GM12878 (cell line): ENCODE measurements at regions not wholly inside any gene's neighbourhood (a gene's known extent, or its start where the extent isn't known, plus 50 kb on each side); places are given as distances from the start of the nearest gene placed in this dataset.

Experiments used
- ATAC-seq: fragments of 200-7000 bp; cut with Tn5 transposase; 3 replicates; pipeline ENCODE4 v1.9.1; 2020; ENCODE audit warnings: mild to moderate bottlenecking, moderate library complexity
- BruUV-seq: library from RNA; stranded (reverse); fragments of 400-500 nt; replicated peaks from 2 replicates; lab custom pipeline; 2021; lab: Mats Ljungman, UMichigan
- CTCF ChIA-PET: fragments of 300-600 bp; sonication (Branson Sonifier 250); formaldehyde crosslinking; extraction: SDS; loops from one replicate; lab custom pipeline; 2021; ENCODE audit warnings: inconsistent platforms; lab: Yijun Ruan, JAX
- POLR2A ChIA-PET: fragments of 350-600 bp; formaldehyde crosslinking; extraction: SDS; loops from one replicate; lab custom pipeline; 2021; ENCODE audit warnings: inconsistent platforms; lab: Charles Lee
- RAD21 ChIA-PET: fragments of 300-600 bp; sonication (Branson Sonifier 250); formaldehyde crosslinking; loops from one replicate; lab custom pipeline; 2023; ENCODE audit warnings: antibody characterized with exemption; ENCODE audit not compliant: unreplicated experiment; lab: Charles Lee
- SMC1A ChIA-PET: fragments of 300-600 bp; sonication (Branson Sonifier 250); formaldehyde crosslinking; loops from one replicate; lab custom pipeline; 2023; ENCODE audit not compliant: unreplicated experiment, uncharacterized antibody; lab: Charles Lee
- DNase-seq: peaks from one replicate; pipeline ENCODE4 v3.0.0-alpha.2; 2011; ENCODE audit warnings: low read depth, low spot score
- FAIRE-seq: peaks from 3 replicates; lab custom pipeline; 2011; peaks lifted over from hg19 to GRCh38; lab: Jason Lieb, UNC
- H2AFZ ChIP-seq: 2 replicates; pipeline ENCODE4 v1.6.0; 2011; ENCODE audit warnings: low read depth, low read length, control low read depth; ENCODE audit not compliant: control insufficient read depth
- H3K27ac ChIP-seq: 2 replicates; pipeline ENCODE4 v1.5.1; 2011; ENCODE audit warnings: control low read depth; ENCODE audit not compliant: control insufficient read depth, insufficient read depth
- H3K27me3 ChIP-seq, 2 experiments: replicated peaks in 1 of 2; 2 replicates each; pipeline versions ENCODE4 v1.6.0 to v1.6.1; 2011; ENCODE audit warnings: low read length in 1 of 2; ENCODE audit not compliant: control insufficient read depth in 2 of 2, insufficient read depth in 2 of 2
- H3K36me3 ChIP-seq, 2 experiments: 2 replicates each; pipeline ENCODE4 v1.5.1; 2011; ENCODE audit warnings: low read length in 1 of 2; ENCODE audit not compliant: control insufficient read depth in 2 of 2, insufficient read depth in 2 of 2
- H3K4me1 ChIP-seq: 2 replicates; pipeline ENCODE4 v1.6.1; 2011; ENCODE audit warnings: mild to moderate bottlenecking, low read length, moderate library complexity, mixed read lengths; ENCODE audit not compliant: control insufficient read depth, insufficient read depth
- H3K4me2 ChIP-seq: 2 replicates; pipeline ENCODE4 v1.6.0; 2011; ENCODE audit warnings: control low read depth; ENCODE audit not compliant: control insufficient read depth, insufficient read depth
- H3K4me3 ChIP-seq: fragments of 200-600 bp; sonication (generic); 2 replicates; pipeline ENCODE4 v1.5.1; 2016
- H3K79me2 ChIP-seq: 2 replicates; pipeline ENCODE4 v1.6.0; 2011; ENCODE audit warnings: low read length; ENCODE audit not compliant: control insufficient read depth, insufficient read depth
- H3K9ac ChIP-seq: 2 replicates; pipeline ENCODE4 v1.8.0; 2011; ENCODE audit warnings: low read length, control low read depth, mixed read lengths; ENCODE audit not compliant: control insufficient read depth, insufficient read depth
- H3K9me3 ChIP-seq: replicated peaks from 3 replicates; pipeline ENCODE4 v1.5.1; 2011; ENCODE audit warnings: mild to moderate bottlenecking, low read length; ENCODE audit not compliant: control insufficient read depth, insufficient read depth
- H4K20me1 ChIP-seq: 2 replicates; pipeline ENCODE4 v1.6.0; 2011; ENCODE audit not compliant: control insufficient read depth, insufficient read depth
- REST ChIP-seq: IDR thresholded peaks from 2 replicates; pipeline ENCODE4 v1.6.1; 2012; ENCODE audit warnings: mild to moderate bottlenecking, low read depth, low read length
- WGBS: methylation state at CpG from one replicate; pipeline ENCODE4 v1.1.6; 2016; ENCODE audit warnings: low lambda C conversion rate; ENCODE audit not compliant: insufficient replicate concordance, insufficient coverage; ENCODE audit errors: missing lambda C conversion rate; 5-methylcytosine and 5-hydroxymethylcytosine counted together
- in situ Hi-C: fragments of 300-500 bp; cut with MboI; formaldehyde crosslinking; loops from 9 replicates; pipeline ENCODE4 v1.14.3; 2018; ENCODE audit warnings: mixed read lengths
- intact Hi-C: fragments of 100-400 bp; cut with micrococcal nuclease; formaldehyde crosslinking; loops from one replicate; pipeline ENCODE4 v1.14.2; 2022; ENCODE audit not compliant: unreplicated experiment

- Histone ChIP-seq H3K9ac (no peak overlapping the region), H2AFZ (no peak overlapping the region)
- POLR2A ChIA-PET: no interaction called here
These were observed 323.1 kb upstream of the ATP11B start for GRCh38 chr3:182470187-182470586.

More at GRCh38 chr3:182470187-182470586, 323.1 kb upstream of the ATP11B start:
- no peak for FAIRE-seq
- ChIA-PET SMC1A (no interaction called here), CTCF (no interaction called here), RAD21 (no interaction called here)
- no peak for TF ChIP-seq REST
- intact Hi-C loops: no loop called here
- no peak overlapping the region for H3K27ac ChIP-seq
- in situ Hi-C loops: no loop called here
- peaks cover 0 to 2% of the 10 kb centered on the region in 2 experiments; a peak in 2 of 4 replicates for H3K27me3 ChIP-seq
- 0% methylated on average over 1 of the region's 1 CpG for WGBS
- BruUV-seq: no TSS peak
- H3K9me3 ChIP-seq: no peaks in the 10 kb centered on the region
- DNase-seq: no peak
- H3K4me3 ChIP-seq: no peak overlapping the region
- H3K79me2 ChIP-seq: no peaks in the 10 kb centered on the region
- no peak overlapping the region for H3K4me2 ChIP-seq
- H3K4me1 ChIP-seq: no peaks in the 10 kb centered on the region
- H4K20me1 ChIP-seq: no peaks in the 10 kb centered on the region
- no peaks in the 10 kb centered on the region for H3K36me3 ChIP-seq
- no peak for ATAC-seq
